NOMO-1 treated with dmso at 0.1 percent for 144 hours (cell line): ENCODE measurements at regions not wholly inside any gene's neighbourhood (a gene's known extent, or its start where the extent isn't known, plus 50 kb on each side); places are given as distances from the start of the nearest gene placed in this dataset.
A peak's percentile ranks its signal among the peaks of the same experiment; 100 is the strongest.

ENCODE experiments used
- DNase-seq: peaks from one replicate; lab custom pipeline; 2025; ENCODE audit not compliant: unreplicated experiment; lab: John Stamatoyannopoulos, UW

DNA sequence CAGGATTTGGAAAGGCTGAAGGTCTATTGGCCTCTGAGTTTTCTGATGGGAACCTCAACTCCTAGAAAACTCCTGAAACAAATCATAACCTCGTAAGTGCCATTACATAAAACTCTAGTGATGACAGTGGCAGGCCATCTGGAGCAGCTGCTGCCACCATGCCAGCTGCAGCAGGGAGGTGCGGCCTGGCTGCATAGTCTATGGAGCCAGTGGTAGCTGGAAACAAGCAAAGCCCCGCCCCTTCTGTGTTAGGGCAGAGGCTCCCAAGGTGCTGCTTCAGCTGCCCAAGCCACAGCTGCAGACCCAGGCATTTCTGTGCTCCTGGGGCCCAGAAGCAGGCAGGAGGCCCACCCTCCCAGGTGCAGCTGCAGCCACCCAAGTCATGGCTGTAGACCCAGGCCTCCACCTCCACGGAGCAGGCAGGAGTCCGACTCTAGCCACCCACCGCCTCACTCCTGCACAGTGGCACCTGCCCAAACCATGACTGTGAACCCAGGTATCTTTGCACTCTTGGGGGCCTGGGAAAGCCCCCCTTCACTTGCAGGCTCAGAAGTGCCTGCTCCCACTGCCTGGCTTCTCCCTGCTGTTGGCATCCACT, 254.1 kb upstream of the KCNJ16 start:
- no peak for DNase-seq

DNA sequence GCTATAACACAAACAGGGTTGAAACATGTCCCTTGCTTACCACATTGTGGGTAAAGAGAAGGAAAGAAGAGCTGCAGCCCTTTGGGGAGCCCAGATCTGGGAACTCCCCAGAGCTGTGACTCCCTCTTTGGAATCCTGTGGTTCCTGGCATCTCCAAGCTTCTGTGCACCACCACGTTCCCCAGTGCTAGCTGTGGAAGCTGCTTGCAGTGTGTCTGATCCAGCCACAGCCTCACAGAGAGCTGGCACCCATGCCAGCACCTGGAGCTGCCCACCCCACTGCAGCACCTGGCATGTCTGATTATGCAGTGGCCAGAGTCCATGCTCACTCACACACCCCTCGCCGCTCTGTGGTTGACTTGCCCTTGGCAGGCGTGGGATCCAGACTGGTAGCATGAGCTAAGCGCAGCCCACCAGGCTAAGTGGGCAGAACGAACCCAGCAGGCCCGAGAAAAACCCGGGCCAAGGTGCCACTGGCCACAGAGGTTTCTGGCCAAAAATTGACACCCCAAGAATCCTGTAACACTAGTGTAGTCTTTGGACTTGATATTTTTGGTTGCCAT, 252.6 kb upstream of the KCNJ16 start:
- DNase-seq, result no peak

GRCh38 chr17:69828087-69828486, 246.9 kb upstream of the KCNJ16 start:
- no peak for DNase-seq

GRCh38 chr17:69834494-69834893, 240.5 kb upstream of the KCNJ16 start:
- no peak for DNase-seq

- no peak for DNase-seq
These were observed 223.3 kb upstream of the KCNJ16 start for GRCh38 chr17:69851736-69852135.

- peak; percentile 32 for DNase-seq
These were observed 221.3 kb upstream of the KCNJ16 start for GRCh38 chr17:69853541-69854224.

DNA sequence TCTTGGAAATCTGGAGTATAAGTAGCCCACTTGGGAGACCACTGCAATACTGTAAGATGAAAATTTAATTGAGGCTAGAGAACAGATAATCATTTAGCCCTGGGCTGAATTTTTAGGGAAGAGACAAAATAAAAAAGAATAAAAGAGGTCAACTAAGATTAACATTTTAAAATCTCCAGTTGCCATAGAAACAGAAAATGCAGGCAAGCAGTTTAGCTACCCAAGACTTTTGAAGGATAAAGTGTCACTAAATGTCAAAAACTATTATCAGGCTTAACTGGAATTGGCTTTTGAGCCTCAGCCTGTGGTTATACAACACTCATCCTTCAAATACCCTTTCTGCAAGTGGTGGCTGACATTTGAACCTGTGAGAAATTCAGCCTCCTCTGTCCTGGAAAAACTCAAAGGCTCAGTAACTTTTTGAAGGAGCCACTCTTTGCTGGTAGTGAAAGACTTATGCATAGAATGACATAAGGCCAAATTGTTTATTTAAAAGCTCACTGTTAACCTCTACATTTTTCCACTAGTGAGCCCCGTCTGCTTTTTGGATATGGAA, 220.7 kb upstream of the KCNJ16 start:
- no peak for DNase-seq

- no peak for DNase-seq
These were observed 218.1 kb upstream of the KCNJ16 start for GRCh38 chr17:69856946-69857345.

DNA sequence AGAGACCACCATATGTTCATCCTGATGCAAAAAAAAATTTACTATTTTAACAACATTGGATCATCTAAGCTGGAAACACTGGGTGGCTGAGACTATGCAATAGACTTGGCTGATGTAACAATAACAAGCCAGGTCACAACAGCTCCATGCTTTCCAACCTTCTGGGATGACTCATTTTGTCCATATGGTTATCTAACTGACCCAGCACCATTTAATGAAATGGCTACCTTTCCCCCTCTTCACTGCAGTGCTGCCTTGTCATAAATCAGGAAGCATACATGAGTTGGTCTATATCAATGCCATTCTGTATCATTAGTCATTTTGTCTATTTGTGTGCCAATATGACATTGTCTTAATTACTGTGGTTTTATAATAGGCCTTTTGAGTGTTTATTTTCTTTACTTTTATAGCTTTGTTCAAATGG, 217.6 kb upstream of the KCNJ16 start:
- no peak for DNase-seq

- no peak for DNase-seq
These were observed 216.6 kb upstream of the KCNJ16 start for GRCh38 chr17:69858460-69858859.

DNA sequence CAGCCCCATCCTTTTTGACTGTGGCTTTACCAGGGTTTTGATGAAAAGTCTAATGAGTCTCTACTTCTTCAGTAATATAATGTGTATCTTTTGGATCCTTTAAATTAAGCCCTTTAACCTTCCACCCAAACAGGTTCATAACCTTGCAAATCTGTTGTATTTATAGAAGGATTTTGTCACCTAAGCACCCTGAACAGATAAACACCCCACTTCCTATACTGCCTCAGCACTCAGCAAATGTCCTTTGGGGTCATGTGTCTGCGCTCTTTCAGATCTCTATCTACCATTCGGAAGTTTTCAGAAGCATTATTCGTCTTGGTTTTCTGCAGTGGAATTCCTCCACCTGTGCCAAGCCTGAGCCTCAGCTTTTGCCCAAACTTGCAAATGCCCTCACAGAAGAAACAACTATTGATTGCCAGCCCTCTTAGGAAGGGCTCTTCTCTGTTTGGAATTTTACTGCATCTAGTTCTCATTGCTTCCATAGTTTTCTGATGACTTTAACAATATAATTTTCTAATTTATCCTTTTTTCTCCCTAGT, 214.8 kb upstream of the KCNJ16 start:
- DNase-seq, result no peak

DNA sequence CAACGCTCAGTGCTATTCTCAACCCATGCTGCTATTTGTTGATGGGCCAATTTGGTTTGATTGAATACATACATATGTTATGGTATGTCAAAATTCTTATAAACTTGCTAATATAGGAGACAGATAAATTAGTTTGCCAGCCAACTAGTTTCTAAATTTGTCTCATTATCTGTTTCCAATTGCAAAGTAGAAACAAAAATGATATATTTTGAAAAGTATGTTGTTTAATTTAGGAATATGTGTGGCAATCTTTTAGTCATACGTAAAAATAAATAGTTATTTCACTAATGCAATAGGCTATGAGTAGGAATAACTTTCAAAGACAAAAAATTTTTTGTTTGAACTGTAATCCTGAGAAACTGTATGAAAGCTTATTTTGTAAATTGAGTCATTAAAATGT, 210.6 kb upstream of the KCNJ16 start:
- no peak for DNase-seq

DNA sequence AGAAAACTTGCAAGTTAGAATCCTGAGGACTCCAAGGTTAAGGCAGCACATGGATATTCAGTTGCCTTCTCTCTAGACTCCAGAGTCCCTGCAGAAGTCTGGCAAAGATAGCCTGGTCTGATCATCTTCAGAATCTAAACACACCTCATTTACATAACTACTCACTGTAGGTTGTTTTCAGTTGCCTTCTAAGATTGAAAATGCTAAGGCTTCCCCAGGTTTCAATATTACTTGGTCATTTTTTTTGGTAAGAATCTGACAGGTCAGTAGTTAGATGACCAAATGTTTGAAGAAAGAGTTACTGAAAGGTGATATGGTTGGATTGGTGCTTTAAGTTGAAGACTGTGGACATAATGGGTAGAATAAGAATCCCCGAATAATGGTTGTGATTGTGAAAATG, 205.4 kb upstream of the KCNJ16 start:
- DNase-seq, result no peak

- DNase-seq, result no peak
These were observed 204.9 kb upstream of the KCNJ16 start for GRCh38 chr17:69870091-69870530.

GRCh38 chr17:69870751-69871199, 204.2 kb upstream of the KCNJ16 start:
- DNase-seq, result no peak

DNA sequence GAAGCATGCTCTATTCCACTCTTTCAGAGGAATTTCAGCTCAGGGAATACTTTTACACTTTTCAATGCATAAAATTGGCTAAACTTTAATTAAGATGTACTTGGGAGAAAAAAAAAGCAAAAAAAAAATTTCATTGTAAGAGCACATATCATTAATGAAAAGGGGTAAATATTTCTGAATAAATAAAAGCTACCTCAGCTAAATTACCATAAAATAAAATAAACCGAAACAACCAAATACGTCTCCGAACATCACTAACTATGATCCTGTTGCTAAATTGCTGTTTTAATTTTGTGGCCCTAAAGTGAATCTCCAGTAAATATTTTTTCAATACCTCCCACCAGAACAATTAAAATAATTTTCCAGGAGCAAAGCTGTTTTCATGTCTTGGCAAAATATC, 203.7 kb upstream of the KCNJ16 start:
- DNase-seq, result no peak

DNA sequence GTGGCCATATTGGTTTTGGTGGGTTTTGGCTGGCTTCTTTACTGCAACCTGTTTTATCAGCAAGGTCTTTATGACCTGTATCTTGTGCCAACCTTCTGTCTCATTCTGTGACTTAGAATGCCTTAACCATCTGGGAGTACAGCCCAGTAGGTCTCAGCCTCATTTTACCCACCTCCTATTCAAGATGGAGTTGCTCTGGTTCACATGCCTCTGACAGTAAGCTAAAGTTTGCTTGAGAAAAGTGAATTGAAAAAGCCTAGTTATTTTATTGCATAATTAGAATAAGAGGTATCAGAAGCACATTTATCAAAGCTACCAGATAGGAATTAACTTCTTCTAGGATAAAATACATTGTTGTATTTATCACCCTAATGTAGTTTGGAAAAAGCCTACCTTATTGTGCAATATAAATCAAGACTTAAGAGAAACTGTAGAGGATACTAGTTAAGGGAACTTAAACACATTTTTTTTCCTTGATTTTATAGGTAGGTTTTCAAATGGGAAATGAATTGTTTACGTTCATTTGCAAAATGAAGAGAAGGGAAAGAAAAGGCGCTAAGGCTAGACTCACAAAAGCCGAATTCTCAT, 202.3 kb upstream of the KCNJ16 start:
- DNase-seq, result no peak

- DNase-seq, result no peak
These were observed 200.8 kb upstream of the KCNJ16 start for GRCh38 chr17:69874175-69874670.

DNA sequence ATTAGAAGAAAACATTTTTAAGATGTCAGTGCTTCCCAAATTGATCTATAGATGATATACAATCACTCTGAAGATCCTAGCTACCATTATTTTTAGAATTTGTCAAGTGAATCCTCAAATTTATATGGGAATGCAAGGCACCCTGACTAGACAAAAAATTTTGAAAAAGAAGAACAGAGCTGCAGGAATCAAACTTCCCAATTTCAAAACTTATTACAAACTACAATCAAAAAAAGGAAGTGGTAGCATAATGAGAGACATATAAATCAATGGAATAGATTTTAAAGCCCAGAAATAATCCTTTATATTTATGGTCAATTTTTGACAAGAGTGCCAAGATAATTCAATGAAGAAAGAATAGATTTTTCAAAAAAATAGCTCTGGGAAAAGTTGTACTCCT, 198.3 kb upstream of the KCNJ16 start:
- no peak for DNase-seq

- DNase-seq, result no peak
These were observed 196.4 kb upstream of the KCNJ16 start for GRCh38 chr17:69878661-69879060.

GRCh38 chr17:69879576-69879975, 195.4 kb upstream of the KCNJ16 start:
- DNase-seq, result no peak
